B cell (primary cell): ENCODE measurements at regions not wholly inside any gene's neighbourhood (a gene's known extent, or its start where the extent isn't known, plus 50 kb on each side); places are given as distances from the start of the nearest gene placed in this dataset.

Experiments
- ATAC-seq: fragments of 200-7000 bp; cut with Tn5 transposase; one replicate; pipeline ENCODE4 v1.10.0; 2021; ENCODE audit warnings: low read depth, mild to moderate bottlenecking, moderate number of reproducible peaks, moderate library complexity
- CTCF ChIA-PET: fragments of 350-600 bp; sonication (Branson Sonifier 250); formaldehyde crosslinking; loops from one replicate; lab custom pipeline; 2021; ENCODE audit warnings: antibody characterized with exemption, inconsistent platforms; lab: Charles Lee
- POLR2A ChIA-PET: fragments of 350-600 bp; sonication (Branson Sonifier 250); formaldehyde crosslinking; loops from one replicate; lab custom pipeline; 2021; ENCODE audit warnings: antibody characterized with exemption; lab: Charles Lee
- DNase-seq: peaks from one replicate; pipeline ENCODE4 v3.0.0; 2013
- H2AFZ ChIP-seq: 2 replicates; pipeline ENCODE4 v1.6.1; 2012; ENCODE audit warnings: mild to moderate bottlenecking, low read depth, low read length; ENCODE audit not compliant: insufficient read depth, poor library complexity, severe bottlenecking
- H3K27ac ChIP-seq, 2 donors: 1 replicate in 1 of 2; 2 replicates in 1 of 2; pipeline ENCODE4 v1.5.1; 2012 to 2013; ENCODE audit warnings: low read length in 2 of 2, mild to moderate bottlenecking in 2 of 2, moderate library complexity in 1 of 2
- H3K27me3 ChIP-seq, 4 experiments: fragments of 200-600 bp in 1 of 4; sonication (generic) in 1 of 4; replicated peaks in 1 of 4; 1 replicate in 2 of 4; 2 replicates in 2 of 4; pipeline versions ENCODE4 v1.6.1 to v1.7.0; 2013 to 2016; ENCODE audit warnings: low read length in 3 of 4, mild to moderate bottlenecking in 2 of 4, mixed read lengths in 1 of 4, moderate library complexity in 1 of 4; ENCODE audit not compliant: insufficient read depth in 4 of 4, control insufficient read depth in 3 of 4; ENCODE audit errors: control extremely low read depth in 1 of 4
- H3K36me3 ChIP-seq, 2 experiments: replicated peaks in 1 of 2; 1 replicate in 1 of 2; 2 replicates in 1 of 2; pipeline versions ENCODE4 v1.6.1 to v1.7.1; 2013; ENCODE audit warnings: low read length in 1 of 2; ENCODE audit not compliant: insufficient read depth in 2 of 2, control insufficient read depth in 1 of 2; ENCODE audit errors: control extremely low read depth in 1 of 2, extremely low read depth in 1 of 2
- H3K4me1 ChIP-seq, 2 donors: fragments of 200-600 bp in 1 of 2; sonication (generic) in 1 of 2; 1 replicate in 1 of 2; 2 replicates in 1 of 2; pipeline versions ENCODE4 v1.5.1 to v1.6.1; 2013 to 2017; ENCODE audit warnings: low read length in 2 of 2; ENCODE audit not compliant: control insufficient read depth in 2 of 2, insufficient read depth in 2 of 2
- H3K4me2 ChIP-seq: replicated peaks from 2 replicates; pipeline ENCODE3; 2012; ENCODE audit warnings: mild to moderate bottlenecking, low read depth, low read length; ENCODE audit not compliant: poor library complexity, severe bottlenecking
- H3K4me3 ChIP-seq, 5 experiments: fragments of 200-600 bp in 1 of 5; sonication (generic) in 1 of 5; 1 replicate in 3 of 5; 2 replicates in 2 of 5; pipeline versions ENCODE4 v1.5.1 to v1.7.0; 2011 to 2016; ENCODE audit warnings: low read length in 4 of 5, mild to moderate bottlenecking in 4 of 5, low read depth in 2 of 5, control low read depth in 1 of 5, moderate library complexity in 1 of 5; ENCODE audit not compliant: insufficient read depth in 1 of 5; ENCODE audit errors: control extremely low read depth in 1 of 5, extremely low read depth in 1 of 5
- H3K79me2 ChIP-seq: fragments of 200-600 bp; sonication (generic); one replicate; pipeline ENCODE4 v1.6.0; 2016; ENCODE audit warnings: low read length; ENCODE audit not compliant: control insufficient read depth, insufficient read depth
- H3K9ac ChIP-seq: fragments of 200-600 bp; sonication (generic); 2 replicates; pipeline ENCODE4 v1.6.1; 2017; ENCODE audit warnings: mild to moderate bottlenecking, low read length, moderate library complexity
- H3K9me3 ChIP-seq, 3 donors: one replicate each; pipeline versions ENCODE4 v1.6.1 to v1.7.1; 2013; ENCODE audit warnings: low read length in 2 of 3; ENCODE audit not compliant: control insufficient read depth in 2 of 3, insufficient read depth in 1 of 3; ENCODE audit errors: control extremely low read depth in 1 of 3
- H4K20me1 ChIP-seq: 2 replicates; pipeline ENCODE4 v1.6.0; 2012; ENCODE audit warnings: mild to moderate bottlenecking, low read length; ENCODE audit not compliant: insufficient read depth, control insufficient read depth, poor library complexity, severe bottlenecking
- H3K27ac Mint-ChIP-seq: one replicate; pipeline ENCODE4 v1.8.0; 2021; ENCODE audit warnings: mixed read lengths
- H3K27me3 Mint-ChIP-seq: one replicate; pipeline ENCODE4 v1.8.0; 2021; ENCODE audit warnings: mixed read lengths
- H3K4me1 Mint-ChIP-seq: one replicate; pipeline ENCODE4 v1.8.0; 2021; ENCODE audit warnings: mixed read lengths
- H3K4me3 Mint-ChIP-seq: one replicate; pipeline ENCODE4 v1.8.0; 2021; ENCODE audit warnings: mixed read lengths
- H3K9me3 Mint-ChIP-seq: one replicate; pipeline ENCODE4 v1.8.0; 2022; ENCODE audit warnings: mixed read lengths; ENCODE audit not compliant: insufficient read depth
- CTCF ChIP-seq: fragments of 200-600 bp; IDR thresholded peaks from one replicate; pipeline ENCODE4 v1.8.0; 2022; ENCODE audit warnings: antibody characterized with exemption, mild to moderate bottlenecking
- EZH2 ChIP-seq: IDR thresholded peaks from 2 replicates; pipeline ENCODE4 v1.6.1; 2012; ENCODE audit warnings: borderline replicate concordance, low read depth, mild to moderate bottlenecking, moderate library complexity, low read length; ENCODE audit not compliant: insufficient read depth, poor library complexity, severe bottlenecking
- WGBS: methylation state at CpG from one replicate; pipeline ENCODE4 v1.1.5; 2013; ENCODE audit warnings: missing lambda C conversion rate; ENCODE audit not compliant: insufficient coverage; 5-methylcytosine and 5-hydroxymethylcytosine counted together
- intact Hi-C: fragments of 100-400 bp; cut with micrococcal nuclease; formaldehyde crosslinking; loops from one replicate; pipeline ENCODE4 v1.10.0; 2022

- ChIA-PET POLR2A (no interaction called here), CTCF (no interaction called here)
- no peak overlapping the region for H3K4me2 ChIP-seq
- no peak overlapping the region for H3K9ac ChIP-seq
- H3K79me2 ChIP-seq: no peaks in the 10 kb centered on the region
- Mint-ChIP-seq H3K4me1 (no peaks in the 10 kb centered on the region), H3K9me3 (no peaks in the 10 kb centered on the region), H3K4me3 (no peak overlapping the region), H3K27me3 (no peaks in the 10 kb centered on the region), H3K27ac (no peak overlapping the region)
- no peak overlapping the region for H3K4me3 ChIP-seq
- no peaks in the 10 kb centered on the region for H4K20me1 ChIP-seq
- no peak for ATAC-seq
- no peaks in the 10 kb centered on the region for H3K36me3 ChIP-seq
- no peak for DNase-seq
- H3K27ac ChIP-seq: no peak overlapping the region
- no peaks in the 10 kb centered on the region for H3K27me3 ChIP-seq
- intact Hi-C loops: no loop called here
- H3K9me3 ChIP-seq: no peaks in the 10 kb centered on the region
- H2AFZ ChIP-seq: no peak overlapping the region
- 97% methylated on average over 4 of the region's 5 CpGs for WGBS
- no peaks in the 10 kb centered on the region for H3K4me1 ChIP-seq
- TF ChIP-seq CTCF (no peak), EZH2 (no peak)
Observed at GRCh38 chr5:125346316-125346715, 599.9 kb upstream of the ZNF608 start.

GRCh38 chr5:125348221-125348692, 601.8 kb upstream of the ZNF608 start:
- Histone ChIP-seq H2AFZ (no peak overlapping the region), H3K9me3 (no peaks in the 10 kb centered on the region), H3K4me1 (no peaks in the 10 kb centered on the region), H4K20me1 (no peaks in the 10 kb centered on the region), H3K9ac (no peak overlapping the region), H3K27me3 (no peaks in the 10 kb centered on the region), H3K36me3 (no peaks in the 10 kb centered on the region), H3K4me2 (no peak overlapping the region), H3K4me3 (no peak overlapping the region), H3K27ac (no peak overlapping the region), H3K79me2 (no peaks in the 10 kb centered on the region)
- WGBS: 100% methylated on average over 4 of the region's 11 CpGs
- H3K4me3 Mint-ChIP-seq: no peak overlapping the region
- intact Hi-C loops: no loop called here
- ATAC-seq: no peak
- H3K4me1 Mint-ChIP-seq: no peaks in the 10 kb centered on the region
- ChIA-PET CTCF (no interaction called here), POLR2A (no interaction called here)
- DNase-seq: no peak
- no peaks in the 10 kb centered on the region for H3K27me3 Mint-ChIP-seq
- TF ChIP-seq EZH2 (no peak), CTCF (no peak)
- H3K27ac Mint-ChIP-seq: no peak overlapping the region
- H3K9me3 Mint-ChIP-seq: no peaks in the 10 kb centered on the region
